CD4-positive, alpha-beta T cell treated with Interleukin-17A for 4 hours (primary cell): ENCODE measurements at regions not wholly inside any gene's neighbourhood (a gene's known extent, or its start where the extent isn't known, plus 50 kb on each side); places are given as distances from the start of the nearest gene placed in this dataset.

Experiments used
- DNase-seq: peaks from one replicate; pipeline ENCODE4 v3.0.0-alpha.2; 2020; ENCODE audit warnings: mixed read lengths

GRCh38 chr10:4730998-4731397, 95.0 kb upstream of the AKR1E2 start:
- DNase-seq, result no peak

- no peak for DNase-seq
These were observed 99.9 kb upstream of the AKR1E2 start for GRCh38 chr10:4725917-4726606.

- DNase-seq, result no peak
These were observed 102.1 kb upstream of the AKR1E2 start for GRCh38 chr10:4723860-4724259.

GRCh38 chr10:4721999-4722753, 103.8 kb upstream of the AKR1E2 start:
- no peak for DNase-seq

DNA sequence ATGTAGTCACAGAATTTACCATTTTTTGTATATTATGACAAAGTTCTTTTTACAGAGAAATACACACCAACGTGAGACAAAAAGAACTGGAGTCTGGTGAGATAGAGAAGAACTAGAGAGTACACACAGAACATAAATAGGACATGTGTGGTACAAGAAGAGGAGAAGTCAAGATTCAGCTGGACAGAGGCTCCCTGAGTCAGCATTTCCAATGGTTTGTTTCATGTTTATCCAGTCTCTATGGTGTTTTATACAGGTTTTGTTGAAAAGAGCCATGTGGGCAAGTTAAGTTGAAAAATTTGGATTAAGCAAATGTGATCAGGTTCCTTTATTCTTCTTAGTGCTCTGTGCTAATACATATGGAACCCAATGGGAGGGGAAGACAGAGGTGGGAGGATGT, 105.5 kb upstream of the AKR1E2 start:
- no peak for DNase-seq

GRCh38 chr10:4719671-4720070, 106.3 kb upstream of the AKR1E2 start:
- DNase-seq, result no peak

DNA sequence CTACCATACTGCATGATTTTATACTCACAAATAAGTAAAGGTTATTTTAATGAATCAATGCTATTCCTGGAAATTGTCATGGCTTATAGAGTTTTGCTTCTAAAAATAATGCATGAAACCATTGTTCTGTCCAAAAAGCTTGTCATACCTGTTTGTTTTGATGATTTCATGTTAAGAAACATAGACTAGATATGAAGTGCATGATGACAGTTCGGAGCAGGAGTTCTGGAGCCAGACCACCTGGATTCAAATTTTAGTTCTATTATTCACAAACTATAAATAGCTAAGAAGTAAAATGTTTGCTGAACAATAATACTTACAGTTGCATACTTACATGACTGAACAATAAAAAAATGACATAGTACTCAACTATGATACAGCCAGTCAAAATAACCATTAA, 107.0 kb upstream of the AKR1E2 start:
- no peak for DNase-seq

- DNase-seq, result no peak
These were observed 107.5 kb upstream of the AKR1E2 start for GRCh38 chr10:4718544-4718943.

DNA sequence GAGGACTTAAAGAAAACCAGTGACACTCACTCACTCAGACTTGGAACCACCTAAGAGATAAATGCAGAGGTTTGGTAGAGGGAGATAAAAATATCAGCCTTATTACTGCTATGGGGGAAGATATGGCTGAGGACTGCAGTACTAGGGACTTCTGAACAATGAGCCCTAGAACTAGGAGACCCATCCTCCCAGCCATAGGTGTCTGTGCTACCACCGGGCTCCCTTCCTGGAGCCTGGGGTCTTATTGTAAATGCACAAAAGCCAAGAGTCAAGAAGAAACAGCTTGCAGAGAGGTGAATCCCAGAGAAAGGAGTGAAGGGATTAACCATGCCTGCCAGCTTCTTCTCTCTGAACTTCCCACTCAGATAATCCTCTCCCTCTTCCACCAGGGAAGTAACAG, 108.3 kb upstream of the AKR1E2 start:
- no peak for DNase-seq

DNA sequence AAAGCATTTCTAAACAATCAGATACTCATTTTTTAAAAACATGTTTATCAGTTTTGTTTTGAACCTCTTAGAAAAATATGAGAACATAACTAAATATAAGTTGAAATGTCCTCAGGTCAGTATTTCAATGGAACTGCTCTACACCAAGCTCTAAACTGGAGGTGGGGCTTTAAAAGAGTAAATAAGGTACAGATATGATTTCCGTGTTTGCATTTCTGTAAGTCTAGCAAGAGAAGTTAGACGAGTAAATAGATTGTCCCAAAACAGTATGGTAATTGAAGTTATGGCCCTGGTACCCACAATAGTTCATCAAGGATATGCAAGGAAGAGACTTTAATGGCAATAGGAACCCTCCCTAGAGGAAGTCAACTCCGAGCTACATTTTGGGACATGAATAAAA, 115.1 kb upstream of the AKR1E2 start:
- no peak for DNase-seq

DNA sequence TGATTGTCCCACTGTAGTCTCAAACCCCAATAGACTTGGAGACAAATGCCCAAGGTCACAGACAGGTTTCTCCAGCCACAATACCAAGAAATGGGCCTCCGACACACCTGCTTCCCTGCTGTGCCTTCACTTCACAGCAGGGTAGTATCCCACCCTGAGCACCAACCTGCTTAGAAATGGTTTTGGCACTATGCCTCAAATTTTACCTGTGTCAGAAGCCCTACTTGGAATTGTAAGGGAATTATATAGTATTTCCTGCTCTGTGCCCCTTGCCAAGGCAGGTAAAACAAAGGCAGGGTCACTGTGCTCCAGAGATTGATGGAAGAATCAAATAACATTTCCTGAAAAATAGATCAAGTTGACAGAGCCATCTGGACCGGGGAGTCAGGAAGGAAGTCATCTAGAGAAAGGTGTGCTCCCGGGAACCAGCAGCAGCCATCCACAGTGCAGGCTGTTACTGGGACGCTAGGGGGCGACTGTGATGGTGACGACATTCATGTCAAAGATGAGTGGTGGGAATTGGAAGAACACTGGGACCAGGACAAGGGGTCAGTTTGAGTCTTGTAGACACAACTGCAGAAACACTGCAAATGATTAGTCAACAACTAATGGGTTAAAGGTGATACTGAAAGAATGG, 117.8 kb upstream of the AKR1E2 start:
- DNase-seq, result no peak

DNA sequence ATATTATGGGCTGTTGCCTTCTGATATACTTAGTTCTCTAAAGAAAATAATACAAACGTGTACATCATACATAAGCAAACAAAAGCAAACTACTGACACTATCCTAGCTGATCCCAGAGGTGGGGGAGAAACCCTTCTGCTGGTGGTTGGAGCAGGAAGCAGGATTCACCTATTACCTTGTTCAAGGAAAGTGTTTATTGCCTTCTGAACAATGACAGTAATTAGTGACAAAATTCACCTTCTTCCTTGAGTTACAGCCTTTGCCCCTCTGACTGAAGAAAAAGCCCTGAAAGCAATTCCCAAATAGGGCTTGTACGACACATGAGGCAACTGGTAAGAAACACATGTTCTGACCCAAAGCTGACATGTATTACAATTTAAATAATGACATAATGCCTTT, 118.8 kb upstream of the AKR1E2 start:
- no peak for DNase-seq

DNA sequence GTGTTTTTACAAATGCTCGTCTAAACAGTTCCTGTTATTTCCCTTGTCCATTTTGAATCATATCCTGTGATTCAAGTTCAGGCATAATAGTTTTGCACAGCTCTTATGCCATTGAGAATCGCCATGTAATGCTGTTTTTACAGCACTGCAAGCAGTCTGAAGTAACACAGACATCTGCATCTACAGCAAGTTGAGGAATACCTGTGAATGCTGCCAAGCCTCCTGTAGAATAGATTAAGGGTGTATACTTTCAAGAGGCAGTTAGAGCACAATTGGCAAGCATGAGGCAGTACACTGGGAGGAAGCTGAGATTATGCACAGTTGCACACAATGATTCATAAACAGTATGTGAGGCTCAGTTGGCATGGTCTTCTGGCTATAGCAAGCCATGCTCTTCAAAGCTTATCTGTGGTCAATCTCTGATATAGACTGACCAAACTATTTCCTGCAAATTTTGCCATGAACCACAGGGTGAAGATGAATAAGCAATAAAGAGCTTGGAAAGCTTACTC, 121.9 kb upstream of the AKR1E2 start:
- no peak for DNase-seq

- no peak for DNase-seq
These were observed 125.0 kb upstream of the AKR1E2 start for GRCh38 chr10:4701016-4701415.

- DNase-seq, result no peak
These were observed 125.9 kb upstream of the AKR1E2 start for GRCh38 chr10:4699950-4700730.

GRCh38 chr10:4698075-4698474, 127.9 kb upstream of the AKR1E2 start:
- DNase-seq, result no peak

- DNase-seq, result no peak
These were observed 129.8 kb upstream of the AKR1E2 start for GRCh38 chr10:4696186-4696585.

GRCh38 chr10:4693967-4694366, 132.0 kb upstream of the AKR1E2 start:
- no peak for DNase-seq

- no peak for DNase-seq
These were observed 133.8 kb upstream of the AKR1E2 start for GRCh38 chr10:4692206-4692605.

DNA sequence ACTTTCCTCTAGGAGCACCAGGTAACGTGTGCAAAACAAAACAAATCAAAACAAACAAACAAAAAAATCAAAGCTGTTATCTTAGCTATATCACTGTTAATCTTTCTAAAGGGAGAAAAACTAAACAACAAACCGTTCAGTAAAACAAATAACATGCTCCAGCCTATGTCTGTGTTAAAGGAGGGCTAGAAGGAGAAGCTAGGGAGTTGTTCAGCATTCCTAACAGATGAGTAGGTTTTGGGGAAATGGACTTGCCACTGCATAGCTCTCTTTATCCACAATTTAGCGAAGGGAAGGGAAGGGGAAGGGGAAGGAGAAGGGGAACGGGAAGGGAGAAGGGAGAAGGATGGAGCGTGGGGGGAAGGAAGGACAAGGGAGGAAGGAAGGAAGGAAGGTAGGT, 134.2 kb upstream of the AKR1E2 start:
- DNase-seq, result no peak

DNA sequence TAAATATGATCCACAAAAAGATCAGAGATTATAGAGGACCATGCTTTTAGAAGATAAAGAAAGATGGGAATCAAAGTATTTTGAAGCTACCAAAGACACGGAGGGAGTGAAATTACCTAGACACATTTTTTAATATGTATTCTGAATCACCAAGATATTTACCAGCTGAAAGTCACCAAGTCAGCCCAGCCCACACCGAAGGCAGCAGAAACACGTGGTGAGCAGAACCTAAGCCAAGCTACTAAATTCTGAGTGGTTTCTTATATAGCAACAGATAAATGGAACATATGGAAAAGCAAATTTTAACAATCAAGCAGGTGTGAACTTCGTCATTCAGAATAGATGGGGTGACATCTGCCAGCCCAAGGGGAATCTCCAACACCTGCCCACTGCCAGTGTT, 134.7 kb upstream of the AKR1E2 start:
- no peak for DNase-seq

DNA sequence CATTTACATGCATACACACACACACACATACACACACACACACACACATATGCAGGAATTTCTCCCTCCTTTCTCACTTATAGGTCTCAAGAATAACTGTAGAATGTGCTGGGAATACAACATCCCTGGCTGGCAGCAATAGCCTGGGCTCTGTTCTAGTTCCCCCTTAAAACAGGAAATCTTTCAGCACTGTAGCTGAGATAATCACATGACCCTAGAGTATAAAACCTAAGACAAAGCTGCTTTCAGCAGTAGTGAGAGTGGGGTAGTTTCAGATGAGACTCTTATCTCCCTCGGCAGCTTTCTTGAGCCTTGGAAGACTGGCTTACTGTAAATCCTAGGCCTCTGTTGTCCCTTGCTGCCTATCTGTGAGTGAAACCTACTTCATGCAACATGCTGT, 137.4 kb upstream of the AKR1E2 start:
- DNase-seq, result no peak

DNA sequence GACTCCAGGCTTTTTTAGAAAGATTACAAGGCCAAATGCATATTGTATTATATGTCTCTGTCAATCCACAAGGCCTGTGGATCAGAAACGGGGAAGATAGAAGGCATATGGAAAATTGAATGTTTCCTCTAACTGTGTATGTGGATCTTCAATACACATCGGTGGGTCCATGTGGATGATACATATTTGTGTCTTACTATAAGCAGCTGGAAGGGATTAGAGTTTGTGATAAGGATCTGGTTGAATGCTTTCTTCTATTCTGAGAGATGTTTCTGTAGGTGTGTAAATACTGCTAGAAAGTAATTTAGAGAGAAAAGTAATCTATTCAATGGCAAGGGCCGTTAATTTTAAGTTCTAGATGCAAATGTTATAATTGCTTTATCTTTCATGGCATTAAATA, 137.8 kb upstream of the AKR1E2 start:
- no peak for DNase-seq
